HepG2 (cell line): ENCODE measurements at regions not wholly inside any gene's neighbourhood (a gene's known extent, or its start where the extent isn't known, plus 50 kb on each side); places are given as distances from the start of the nearest gene placed in this dataset.
A peak's percentile ranks its signal among the peaks of the same experiment; 100 is the strongest.

Experiments used
- ARHGAP35 ChIP-seq: sonication (generic); formaldehyde crosslinking; IDR thresholded peaks from 2 replicates; pipeline ENCODE4 v1.9.0; 2022; ENCODE audit warnings: mild to moderate bottlenecking, inconsistent platforms, moderate library complexity, missing genetic modification reagents, borderline replicate concordance
- ARID5B ChIP-seq: IDR thresholded peaks from 2 replicates; pipeline ENCODE4 v1.4.0; 2020; ENCODE audit warnings: mild to moderate bottlenecking, missing genetic modification reagents
- CTCF ChIP-seq: sonication (generic); formaldehyde crosslinking; IDR thresholded peaks from 2 replicates; pipeline ENCODE4 v1.5.0; 2020; ENCODE audit warnings: mild to moderate bottlenecking, missing genetic modification reagents, moderate library complexity
- PRDM4 ChIP-seq: sonication (generic); formaldehyde crosslinking; IDR thresholded peaks from 2 replicates; pipeline ENCODE4 v1.9.0; 2021; ENCODE audit warnings: missing genetic modification reagents, borderline replicate concordance
- SOX13 ChIP-seq, 3 experiments: fragments of 450-650 bp in 1 of 3; sonication (generic) in 1 of 3; formaldehyde crosslinking in 1 of 3; IDR thresholded peaks in 2 of 3; conservative IDR thresholded peaks in 1 of 3; 2 replicates each; pipeline versions ENCODE4 v1.5.0 to v1.6.1; 2016 to 2020; ENCODE audit warnings: antibody characterized with exemption in 1 of 3, mild to moderate bottlenecking in 1 of 3, missing compliant biosample characterization in 1 of 3, missing genetic modification reagents in 1 of 3, moderate library complexity in 1 of 3
- ZNF160 ChIP-seq: sonication (generic); formaldehyde crosslinking; IDR thresholded peaks from 2 replicates; pipeline ENCODE4 v1.8.0; 2022; ENCODE audit warnings: mild to moderate bottlenecking, inconsistent platforms, missing genetic modification reagents
- ZNF205 ChIP-seq: IDR thresholded peaks from 2 replicates; pipeline ENCODE4 v1.6.1; 2018; ENCODE audit warnings: missing biosample characterization, missing genetic modification reagents

GRCh38 chrX:129125122-129125914 lies 398.0 kb downstream of the SMARCA1 start (continued):
- peak; percentile 17; the same call in 1 of the 2 replicates for TF ChIP-seq ARID5B (CRISPR knock-in tag)
- TF ChIP-seq SOX13 (IDR thresholded peaks at IDR 0.05), result no peak
- TF ChIP-seq SOX13 (CRISPR knock-in tag; conservative IDR thresholded peaks at IDR 0.05 in 1 of 2, IDR thresholded peaks at IDR 0.05 in 1 of 2), result peak in 1 of 2 experiments; percentile 41; a peak in 1 of 4 replicates
- TF ChIP-seq CTCF, result no peak
- no peak for TF ChIP-seq ZNF205
- no peak for TF ChIP-seq ZNF160 (CRISPR knock-in tag)
- TF ChIP-seq PRDM4 (CRISPR knock-in tag), result no peak
- TF ChIP-seq ARHGAP35 (CRISPR knock-in tag), result no peak
